AG04449 (cell line): ENCODE measurements at regions not wholly inside any gene's neighbourhood (a gene's known extent, or its start where the extent isn't known, plus 50 kb on each side); places are given as distances from the start of the nearest gene placed in this dataset.

Experiments
- CTCF ChIA-PET: fragments of 350-600 bp; formaldehyde crosslinking; extraction: SDS; loops from one replicate; lab custom pipeline; 2021; ENCODE audit warnings: antibody characterized with exemption; lab: Yijun Ruan, JAX
- POLR2A ChIA-PET: fragments of 400-600, 350-600 bp; formaldehyde crosslinking; extraction: SDS; loops from one replicate; lab custom pipeline; 2020; ENCODE audit warnings: antibody characterized with exemption, inconsistent platforms; lab: Yijun Ruan, JAX
- DNase-seq: peaks from one replicate; pipeline ENCODE4 v3.0.0-alpha.2; 2010; ENCODE audit warnings: low read depth, low spot score
- H3K4me3 ChIP-seq: 2 replicates; pipeline ENCODE4 v1.5.1; 2011; ENCODE audit warnings: low read depth, mild to moderate bottlenecking, control low read depth, low read length
- TF ChIP-seq, protein P1 (sequence below): IDR thresholded peaks from one replicate; pipeline ENCODE4 v1.5.1; 2011; ENCODE audit warnings: mild to moderate bottlenecking, moderate library complexity, low read length, control low read depth, inconsistent platforms; ENCODE audit not compliant: insufficient read depth; ENCODE audit errors: missing control alignments

DNA sequence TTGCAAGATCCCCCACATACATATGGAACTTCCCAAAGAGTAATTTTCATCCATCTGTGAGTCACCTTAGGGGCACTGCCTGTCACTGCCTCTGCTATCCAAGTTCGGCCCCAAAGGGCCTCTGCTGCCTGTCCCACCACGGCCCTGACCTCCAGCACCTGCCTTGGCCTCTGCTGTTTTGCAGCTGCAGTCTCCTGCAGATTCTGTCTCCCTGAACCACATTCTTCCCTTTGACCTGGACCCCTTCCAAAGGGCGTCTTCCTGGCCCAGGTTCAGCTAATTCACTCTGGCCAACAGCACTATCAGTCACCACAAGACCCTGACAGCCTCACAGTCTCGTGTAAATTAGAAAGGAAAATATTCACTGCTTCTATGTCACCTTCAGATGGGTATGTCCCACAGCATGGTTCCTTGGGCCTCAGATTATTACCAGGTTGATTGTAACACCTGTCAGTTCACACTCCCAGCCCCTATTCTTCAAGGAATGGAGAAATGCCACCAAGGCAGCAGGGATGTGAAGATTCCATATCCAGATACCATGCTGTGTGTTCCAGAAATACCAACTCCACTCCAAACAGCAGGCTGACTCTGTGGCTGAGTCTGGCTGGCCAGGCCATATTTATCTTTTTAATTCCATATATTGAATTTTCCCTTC is 479.3 kb downstream of the ARHGEF28 start:
- H3K4me3 ChIP-seq: no peak overlapping the region
- TF ChIP-seq, protein P1, sequence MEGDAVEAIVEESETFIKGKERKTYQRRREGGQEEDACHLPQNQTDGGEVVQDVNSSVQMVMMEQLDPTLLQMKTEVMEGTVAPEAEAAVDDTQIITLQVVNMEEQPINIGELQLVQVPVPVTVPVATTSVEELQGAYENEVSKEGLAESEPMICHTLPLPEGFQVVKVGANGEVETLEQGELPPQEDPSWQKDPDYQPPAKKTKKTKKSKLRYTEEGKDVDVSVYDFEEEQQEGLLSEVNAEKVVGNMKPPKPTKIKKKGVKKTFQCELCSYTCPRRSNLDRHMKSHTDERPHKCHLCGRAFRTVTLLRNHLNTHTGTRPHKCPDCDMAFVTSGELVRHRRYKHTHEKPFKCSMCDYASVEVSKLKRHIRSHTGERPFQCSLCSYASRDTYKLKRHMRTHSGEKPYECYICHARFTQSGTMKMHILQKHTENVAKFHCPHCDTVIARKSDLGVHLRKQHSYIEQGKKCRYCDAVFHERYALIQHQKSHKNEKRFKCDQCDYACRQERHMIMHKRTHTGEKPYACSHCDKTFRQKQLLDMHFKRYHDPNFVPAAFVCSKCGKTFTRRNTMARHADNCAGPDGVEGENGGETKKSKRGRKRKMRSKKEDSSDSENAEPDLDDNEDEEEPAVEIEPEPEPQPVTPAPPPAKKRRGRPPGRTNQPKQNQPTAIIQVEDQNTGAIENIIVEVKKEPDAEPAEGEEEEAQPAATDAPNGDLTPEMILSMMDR: no peak
- CTCF ChIA-PET: no interaction called here
- POLR2A ChIA-PET: no interaction called here
- DNase-seq: no peak

DNA sequence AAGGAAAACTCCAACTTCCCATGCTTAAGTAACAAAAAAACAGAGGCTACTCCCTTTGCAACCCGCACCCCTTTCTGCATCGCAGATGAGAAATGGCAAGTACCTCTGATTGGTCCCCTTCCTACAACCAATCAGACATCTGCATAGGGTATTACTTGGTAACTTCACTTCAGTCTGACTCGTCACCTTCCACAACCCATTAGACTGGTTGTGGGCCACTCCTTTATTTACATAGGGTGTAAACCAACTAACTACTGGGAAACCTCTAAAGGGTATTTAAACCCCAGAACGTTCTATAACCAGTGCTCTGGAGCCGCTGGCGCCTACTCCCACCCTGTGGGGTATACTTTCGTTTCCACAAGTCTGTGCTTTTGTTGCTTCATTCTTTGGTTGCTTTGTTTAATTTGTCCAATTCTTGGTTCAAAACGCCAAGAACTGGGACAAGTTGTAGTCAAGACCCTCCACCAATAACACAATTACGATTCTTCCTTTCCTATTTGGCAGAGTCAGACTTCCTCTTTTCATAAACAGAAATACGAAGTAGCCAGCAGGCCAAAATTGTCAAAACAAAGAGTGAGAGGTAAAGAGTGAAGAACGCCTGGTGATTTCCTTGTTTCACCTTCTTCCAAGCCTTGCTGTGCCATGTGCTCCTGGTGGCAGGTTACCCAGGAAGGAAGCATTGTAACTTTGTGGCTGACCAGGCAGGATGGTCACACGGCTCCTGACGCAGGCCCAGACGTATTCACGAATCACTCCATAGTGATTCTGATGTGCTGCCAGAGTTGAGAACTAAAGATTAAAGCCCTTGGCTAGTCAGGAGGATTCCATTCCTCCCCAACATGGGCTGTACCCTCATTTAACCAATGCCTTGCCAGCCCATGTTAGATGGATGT is 477.4 kb downstream of the ARHGEF28 start:
- CTCF ChIA-PET: no interaction called here

DNA sequence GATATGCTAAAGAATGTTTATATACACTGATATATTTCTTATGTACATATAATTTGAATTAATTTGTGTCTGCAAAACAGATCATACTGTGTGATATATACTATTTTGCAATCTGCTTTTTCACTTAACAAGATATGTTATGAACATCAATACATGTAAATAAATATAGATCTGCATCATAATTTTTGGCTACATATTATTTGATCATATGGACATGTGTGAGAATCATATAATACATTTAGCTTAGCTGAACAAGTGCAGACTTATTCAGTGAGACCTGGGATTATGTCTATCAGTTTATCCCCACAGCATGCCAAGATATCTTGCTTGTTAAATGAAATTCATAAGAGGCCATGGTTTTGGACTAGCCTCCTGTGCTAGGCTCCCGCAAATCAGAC is 474.3 kb downstream of the ARHGEF28 start:
- H3K4me3 ChIP-seq: no peak overlapping the region
- ChIA-PET CTCF (interaction anchor here (0.8 kb wide), 1 partner anchor 10 kb away, joined by 3 read pairs; no protein-coding TSS in a partner anchor), POLR2A (no interaction called here)

More for the DNA sequence above, 477.4 kb downstream of the ARHGEF28 start:
- POLR2A ChIA-PET: no interaction called here
- no peak overlapping the region for H3K4me3 ChIP-seq
- TF ChIP-seq, protein P1: no peak
- DNase-seq: no peak

DNA sequence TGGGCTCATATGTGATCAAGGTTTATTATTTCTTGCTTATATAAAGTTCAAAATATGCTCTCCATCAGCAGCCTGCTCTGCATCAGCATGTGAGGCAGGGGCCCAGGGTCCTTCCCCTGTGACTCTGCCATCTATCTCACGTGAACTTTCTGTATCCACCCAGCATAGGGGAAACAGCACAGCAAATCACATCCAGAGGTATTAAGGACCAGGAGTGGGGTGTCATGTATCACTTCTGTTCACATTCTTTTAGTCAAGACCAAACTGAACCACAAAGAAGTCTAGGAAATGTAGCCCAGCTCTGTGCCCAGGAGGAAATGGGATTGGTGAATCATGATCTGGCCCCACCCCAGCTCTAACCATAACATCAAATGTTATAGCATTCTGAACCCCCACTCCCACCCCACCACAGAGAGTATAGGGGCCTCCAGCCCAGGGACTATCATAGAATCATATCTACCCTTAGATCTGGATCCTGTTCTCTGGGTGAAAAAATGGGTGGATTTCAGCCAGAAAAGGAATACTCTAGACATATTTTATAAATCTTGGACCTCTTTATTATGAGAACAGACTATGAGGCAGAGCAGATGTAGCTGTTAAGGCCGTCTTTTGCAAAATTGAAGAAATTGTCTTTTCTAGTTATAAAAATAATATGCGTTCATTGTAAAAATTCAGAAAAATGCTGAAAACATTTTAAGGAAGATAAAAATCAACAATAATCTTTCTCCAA is 473.7 kb downstream of the ARHGEF28 start:
- ChIA-PET CTCF (no interaction called here), POLR2A (no interaction called here)
- TF ChIP-seq, protein P1: no peak

More for the DNA sequence above, 474.3 kb downstream of the ARHGEF28 start:
- no peak for DNase-seq
- TF ChIP-seq, protein P1: no peak

DNA sequence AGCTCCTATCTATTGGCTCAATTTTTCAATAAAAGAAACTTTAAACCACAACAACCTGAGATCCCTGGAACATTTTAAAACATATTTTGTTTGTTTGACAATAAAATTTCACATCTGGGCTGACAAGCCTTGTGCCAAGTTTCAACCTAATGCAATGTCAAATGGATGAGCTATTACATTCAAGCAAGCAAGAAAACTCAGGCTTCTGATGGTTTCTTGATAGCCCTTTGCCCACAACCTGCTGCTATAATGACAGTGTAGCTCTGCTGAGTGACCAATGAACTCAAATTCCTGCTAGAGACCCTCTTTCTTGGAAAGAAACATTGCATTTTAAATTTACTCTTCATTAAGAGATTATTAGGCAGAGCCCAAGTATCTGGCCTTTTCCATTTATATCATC is 472.9 kb downstream of the ARHGEF28 start:
- H3K4me3 ChIP-seq: no peak overlapping the region
- TF ChIP-seq, protein P1: no peak
- ChIA-PET CTCF (no interaction called here), POLR2A (no interaction called here)
- DNase-seq: no peak

More for the DNA sequence above, 473.7 kb downstream of the ARHGEF28 start:
- H3K4me3 ChIP-seq: no peak overlapping the region
- no peak for DNase-seq
